NCI-H1105 (cell line): ENCODE measurements at regions not wholly inside any gene's neighbourhood (a gene's known extent, or its start where the extent isn't known, plus 50 kb on each side); places are given as distances from the start of the nearest gene placed in this dataset.

Source experiments
- DNase-seq: peaks from one replicate; lab custom pipeline; 2025; lab: John Stamatoyannopoulos, UW

DNA sequence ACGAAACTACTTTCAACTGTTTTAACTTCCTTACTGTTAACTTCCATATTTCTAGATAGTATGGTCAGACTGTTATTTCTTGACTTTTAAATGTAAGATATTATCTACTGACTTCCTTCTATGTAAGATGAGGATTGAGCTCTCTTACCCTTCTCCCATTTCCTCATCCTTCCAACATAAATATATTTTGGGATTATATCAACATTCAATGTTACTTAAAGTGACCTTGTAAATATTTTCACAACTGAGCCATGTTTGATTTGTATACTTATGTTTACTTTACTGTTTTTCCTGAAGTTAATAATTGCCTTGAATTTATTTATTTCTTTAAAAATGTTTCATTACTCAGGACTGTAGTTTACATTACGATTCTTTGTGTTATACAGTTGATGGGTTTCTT is 148.7 kb downstream of the ZIC5 start:
- no peak for DNase-seq

- DNase-seq: no peak
These were observed 149.8 kb downstream of the ZIC5 start for GRCh38 chr13:99821741-99822140.

DNA sequence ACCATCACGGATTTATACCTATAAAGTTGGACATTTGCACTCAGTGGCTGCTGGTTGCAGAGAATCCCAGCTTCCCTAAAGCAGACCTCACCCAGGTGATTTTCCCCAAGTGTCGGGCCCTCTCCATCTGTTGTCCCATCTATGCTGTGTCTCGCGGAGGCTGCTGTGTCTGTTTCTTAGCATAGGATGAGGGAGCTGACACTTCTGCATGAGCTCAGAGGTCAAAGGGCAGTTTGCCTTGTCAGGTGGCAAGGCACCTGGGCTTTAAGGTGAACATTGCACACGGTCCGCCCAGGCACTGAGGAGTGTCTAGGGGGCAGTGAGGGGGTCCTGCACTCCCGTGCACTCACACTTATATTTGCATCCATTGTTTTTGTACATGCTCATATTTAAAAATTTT is 151.6 kb downstream of the ZIC5 start:
- no peak for DNase-seq

DNA sequence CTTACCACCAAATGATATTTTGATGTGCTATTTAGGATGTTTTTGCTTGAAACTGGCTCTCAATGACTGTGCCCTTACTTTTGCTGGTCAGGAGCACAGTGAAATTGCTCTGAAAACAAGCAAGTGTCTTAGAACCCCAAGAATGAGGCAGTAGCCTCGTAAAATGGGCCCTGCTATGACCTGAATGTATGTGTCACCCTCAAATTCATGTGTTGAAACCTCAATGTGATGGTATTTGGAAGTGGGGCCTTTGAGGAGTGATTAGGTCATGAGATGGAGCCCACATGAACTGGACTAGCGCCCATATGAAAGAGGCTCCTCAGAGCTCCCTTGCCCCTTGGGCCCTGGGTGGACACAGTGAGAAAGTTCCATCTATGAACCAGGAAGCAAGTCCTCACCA is 155.2 kb downstream of the ZIC5 start:
- DNase-seq: no peak

DNA sequence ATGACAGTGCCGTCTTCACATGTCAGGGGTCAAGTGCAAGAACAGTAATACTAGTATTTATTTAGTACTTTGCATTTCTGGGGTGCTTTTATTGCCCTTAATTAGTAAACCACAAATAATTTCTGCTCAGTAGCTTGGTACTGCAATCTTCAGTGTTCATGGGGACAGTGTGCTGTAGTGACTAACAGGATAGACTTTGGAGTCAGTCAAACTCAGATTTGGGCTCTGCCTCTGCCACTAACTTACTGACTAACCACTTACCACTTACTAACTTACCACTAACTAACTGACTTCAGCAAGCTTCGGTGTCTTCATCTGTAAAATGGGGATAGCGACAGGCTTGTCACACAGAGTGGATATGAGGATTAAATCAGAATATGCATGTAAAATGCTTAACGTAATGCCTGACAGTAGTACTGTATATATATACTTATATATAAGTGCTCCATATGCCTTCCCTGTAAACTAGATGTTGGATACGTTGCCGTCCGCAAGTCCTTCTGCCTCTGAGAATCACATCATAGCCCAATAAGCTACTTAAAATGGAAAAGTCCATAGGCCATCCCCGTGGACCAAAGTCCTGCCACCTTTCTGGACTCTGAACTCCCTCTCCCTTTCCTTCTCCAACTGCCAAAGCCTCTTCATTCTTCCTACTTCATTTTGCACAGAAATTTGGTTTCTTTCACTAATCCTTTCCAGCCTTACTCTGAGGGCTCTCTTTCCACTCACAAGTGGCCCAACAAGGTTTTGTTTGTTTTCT is 158.1 kb downstream of the ZIC5 start:
- no peak for DNase-seq

DNA sequence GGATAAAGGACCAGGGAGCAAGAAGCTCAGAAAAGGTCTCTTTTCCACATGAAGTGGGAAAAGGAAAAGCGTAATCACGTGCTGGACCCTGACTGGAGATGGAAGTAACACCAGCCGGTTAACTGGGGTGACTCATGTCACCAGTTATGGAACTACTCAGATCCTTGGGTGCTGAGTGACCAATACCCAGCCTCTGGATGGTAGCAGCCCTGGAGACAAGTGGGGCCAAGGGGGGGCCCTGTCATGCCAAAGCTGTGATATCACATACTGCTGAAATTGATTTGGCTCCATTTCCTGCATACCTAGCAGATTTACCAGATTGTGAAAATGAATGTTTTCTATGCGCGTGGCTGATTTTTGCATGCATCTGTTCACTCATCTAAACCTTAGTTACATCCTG is 158.9 kb downstream of the ZIC5 start:
- no peak for DNase-seq

DNA sequence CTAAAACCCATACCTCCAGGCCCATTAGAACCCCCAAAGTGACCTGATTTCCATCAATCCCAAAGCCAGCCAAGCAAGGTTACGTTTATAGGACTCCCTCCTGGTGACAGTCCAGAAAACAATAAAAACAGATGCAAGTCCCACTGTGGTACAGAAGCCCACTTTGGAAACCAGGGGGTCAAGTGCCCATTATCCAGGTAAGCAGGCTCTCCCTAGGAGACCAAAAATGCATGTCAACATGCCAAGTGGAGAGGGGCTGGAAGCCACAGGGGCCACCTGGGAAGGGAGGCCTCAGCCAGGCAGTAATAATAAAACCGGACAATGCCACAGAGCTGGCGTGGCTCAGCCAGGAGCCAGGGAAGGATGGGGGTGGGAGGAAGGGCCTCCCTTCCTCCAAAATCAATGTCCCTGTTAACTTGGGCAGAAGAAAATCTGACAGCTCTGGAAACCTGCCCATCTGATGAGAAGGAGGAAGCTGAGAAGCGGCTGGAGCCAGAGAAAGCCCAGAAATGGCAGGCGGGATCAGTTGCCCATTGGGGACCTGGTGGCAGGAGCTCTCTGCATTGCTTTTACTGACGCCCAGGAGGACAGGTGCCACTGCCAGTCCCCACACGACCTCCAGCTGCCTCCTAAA is 160.4 kb downstream of the ZIC5 start:
- DNase-seq: no peak

- DNase-seq: no peak
These were observed 161.6 kb downstream of the ZIC5 start for GRCh38 chr13:99809926-99810325.

DNA sequence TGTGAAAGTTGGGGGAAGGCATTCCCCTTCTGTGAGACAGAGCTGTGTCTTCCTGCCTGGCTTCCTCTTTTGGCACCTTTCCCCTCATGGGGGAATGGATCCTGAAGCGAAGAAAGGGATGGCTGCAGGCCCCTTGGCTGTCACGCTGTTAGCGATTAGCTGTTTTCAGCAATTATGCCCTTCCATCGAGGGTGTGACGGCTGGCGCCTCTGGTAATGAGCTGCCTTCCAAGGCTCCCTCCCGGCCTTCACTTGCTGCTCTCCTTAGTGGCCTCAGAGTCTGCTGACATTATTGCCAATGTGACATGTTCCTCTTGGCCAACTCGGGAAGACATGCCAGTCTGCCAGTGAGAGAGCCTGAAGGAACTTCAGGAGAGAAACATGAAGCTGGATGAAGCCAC is 162.1 kb downstream of the ZIC5 start:
- DNase-seq: no peak

DNA sequence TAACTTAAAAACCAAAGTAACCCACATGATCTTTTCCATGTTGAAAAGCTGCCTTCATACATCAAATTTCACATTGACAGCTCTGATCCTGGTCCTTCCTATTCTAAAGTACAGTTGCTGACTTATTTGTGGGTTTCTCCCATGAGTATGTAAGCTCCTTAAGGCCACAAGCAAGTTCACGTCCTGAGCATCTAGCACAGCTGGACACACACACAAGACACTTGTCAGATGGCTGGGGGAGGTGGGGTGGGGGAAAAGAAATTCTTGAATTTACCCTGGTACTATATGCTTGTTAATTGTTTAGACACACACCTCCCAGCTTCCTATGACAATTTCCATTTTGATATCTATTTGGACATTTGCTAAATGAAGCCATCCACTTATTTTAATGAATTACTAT is 162.8 kb downstream of the ZIC5 start:
- DNase-seq: no peak

DNA sequence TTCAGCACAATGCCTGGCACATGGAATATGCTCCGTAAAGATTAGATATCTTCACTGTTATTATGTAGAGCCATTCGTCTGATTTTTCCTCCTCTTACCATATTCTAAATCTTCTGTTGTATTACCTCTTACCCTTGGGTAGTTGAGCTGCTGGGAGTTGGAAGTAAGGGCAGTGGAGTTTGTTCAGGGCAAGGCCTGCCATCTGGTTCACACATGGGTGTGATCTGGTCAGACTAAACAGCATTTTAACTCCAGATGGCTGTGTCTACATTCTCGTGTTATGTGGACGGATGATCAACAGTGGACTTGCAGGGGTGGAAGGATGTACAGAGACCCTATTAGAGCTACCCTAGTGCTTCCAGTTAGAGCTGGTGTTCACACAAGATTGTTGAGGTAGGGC is 164.9 kb downstream of the ZIC5 start:
- DNase-seq: no peak

GRCh38 chr13:99805361-99805760 is 166.2 kb downstream of the ZIC5 start:
- no peak for DNase-seq

- no peak for DNase-seq
These were observed 168.4 kb downstream of the ZIC5 start for GRCh38 chr13:99803141-99803540.

GRCh38 chr13:99802416-99802815 is 169.2 kb downstream of the ZIC5 start:
- no peak for DNase-seq

GRCh38 chr13:99800951-99801350 is 170.6 kb downstream of the ZIC5 start:
- no peak for DNase-seq

DNA sequence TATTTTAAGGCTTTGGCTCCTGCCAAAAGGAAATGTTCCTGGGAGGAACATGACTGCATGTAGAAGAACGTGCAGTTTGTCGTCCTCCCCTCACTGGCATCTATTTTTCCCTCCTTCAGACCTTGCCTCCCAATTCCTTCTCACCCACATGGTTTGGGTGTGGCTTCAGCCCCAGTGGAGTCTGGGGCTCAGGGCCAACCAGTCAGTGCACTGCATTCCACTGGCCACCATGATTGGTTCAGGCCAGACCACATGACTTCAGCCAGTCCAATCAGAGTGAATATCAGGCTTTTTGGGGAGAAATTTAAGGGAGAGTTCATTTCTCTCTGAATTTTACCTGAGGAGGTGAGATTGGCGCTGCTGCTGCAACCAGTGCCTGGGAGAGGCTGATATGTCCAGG is 171.6 kb downstream of the ZIC5 start:
- no peak for DNase-seq

DNA sequence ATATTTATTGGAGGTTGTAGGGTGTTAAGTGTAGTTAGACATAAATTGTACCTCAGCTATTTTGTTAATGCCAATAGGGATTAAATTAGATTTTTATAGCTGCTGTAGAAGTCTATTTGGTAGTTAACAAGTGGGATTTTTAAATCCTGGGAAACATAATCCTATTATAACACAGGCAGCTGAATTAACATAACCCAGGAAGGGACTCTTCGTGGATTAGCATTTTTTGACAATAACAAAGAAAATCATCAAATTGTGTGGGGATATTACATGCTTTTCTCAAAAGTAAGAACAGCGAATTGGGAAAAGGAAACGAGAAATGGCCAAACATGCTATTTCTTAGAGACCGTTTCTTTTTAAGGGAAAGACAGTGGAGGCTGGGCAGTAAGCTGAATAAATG is 172.8 kb downstream of the ZIC5 start:
- no peak for DNase-seq

GRCh38 chr13:99797691-99798090 is 173.9 kb downstream of the ZIC5 start:
- DNase-seq: no peak

GRCh38 chr13:99796175-99796819 is 175.3 kb downstream of the ZIC5 start:
- no peak for DNase-seq

- no peak for DNase-seq
These were observed 179.3 kb downstream of the ZIC5 start for GRCh38 chr13:99792079-99792921.

DNA sequence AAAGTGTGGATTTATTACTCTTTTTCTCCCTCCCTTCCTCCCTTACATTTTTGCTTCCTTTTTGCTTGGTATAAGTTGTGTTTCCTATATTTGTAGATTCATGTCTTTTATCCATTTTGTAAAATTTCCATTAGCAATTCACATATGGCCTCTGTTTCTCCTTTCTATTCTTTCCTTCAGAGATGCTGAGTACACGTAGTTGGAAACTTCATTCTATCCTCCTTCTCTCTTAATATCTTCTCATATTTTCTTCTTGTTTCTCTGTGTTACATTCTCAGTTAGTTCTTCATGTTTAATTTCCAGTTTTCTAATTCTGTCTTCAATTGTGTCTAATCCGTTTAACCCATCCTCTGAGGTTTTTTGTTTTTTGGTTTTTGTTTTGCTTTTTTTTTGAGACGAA is 188.9 kb downstream of the ZIC5 start:
- DNase-seq: no peak

DNA sequence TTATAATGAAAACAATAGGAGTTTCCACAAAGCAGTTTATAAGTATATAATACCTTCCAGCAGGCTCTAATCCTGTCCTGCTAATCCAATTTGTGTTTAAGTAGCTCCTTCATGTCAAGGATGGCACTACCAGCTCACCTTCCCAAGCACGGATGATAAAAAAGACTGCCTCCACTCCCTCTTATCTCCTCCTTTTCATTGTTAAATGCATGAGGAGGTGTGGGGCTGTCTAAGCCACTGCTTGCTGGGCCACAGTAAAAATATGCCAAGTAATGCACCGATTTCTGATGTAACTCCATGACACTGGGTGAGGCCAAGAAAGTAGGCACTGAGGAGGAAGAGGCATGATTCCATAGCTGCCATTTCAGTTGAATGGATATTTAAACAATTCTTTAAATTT is 193.1 kb downstream of the ZIC5 start:
- no peak for DNase-seq

GRCh38 chr13:99777873-99778272 is 193.7 kb downstream of the ZIC5 start:
- DNase-seq: no peak
